Upper lobe of left lung (tissue), 4 donors: ENCODE measurements at regions not wholly inside any gene's neighbourhood (a gene's known extent, or its start where the extent isn't known, plus 50 kb on each side); places are given as distances from the start of the nearest gene placed in this dataset.

ENCODE experiments used
- POLR2A ChIP-seq, 4 donors: fragments of 450-650 bp; IDR thresholded peaks; one replicate each; pipeline ENCODE4 v1.5.1; 2016 to 2017; ENCODE audit warnings: antibody characterized with exemption in 4 of 4, mild to moderate bottlenecking in 2 of 4
- POLR2AphosphoS5 ChIP-seq, 2 donors: sonication (generic); formaldehyde crosslinking; IDR thresholded peaks; one replicate each; pipeline ENCODE4 v1.5.1; 2017; ENCODE audit warnings: antibody characterized with exemption in 2 of 2
- TF ChIP-seq, protein P1 (sequence below), 6 experiments: fragments of 450-650 bp in 4 of 6; fragments of 200-600 bp in 2 of 6; sonication (generic) in 2 of 6; IDR thresholded peaks; one replicate each; pipeline ENCODE4 v1.5.1; 2016 to 2019; ENCODE audit warnings: antibody characterized with exemption in 6 of 6

DNA sequence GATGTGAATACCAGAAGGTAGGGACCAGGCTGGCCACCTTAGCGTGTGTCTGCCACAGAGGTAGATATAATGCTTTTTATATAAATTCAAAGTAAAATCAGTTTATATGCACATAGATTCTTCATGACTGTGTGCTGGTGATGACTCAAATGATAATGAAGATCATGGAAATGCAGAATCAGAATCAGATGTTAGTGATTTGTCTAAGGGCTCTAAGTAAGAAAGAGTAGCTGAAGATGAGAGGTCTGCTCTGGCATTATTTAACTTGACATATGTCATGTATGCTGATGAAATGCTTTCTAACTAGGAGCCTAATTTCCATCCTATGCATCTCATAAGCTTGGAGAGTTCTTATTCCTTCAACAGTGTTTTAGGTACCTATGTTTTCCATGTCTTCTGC is 50.3 kb upstream of the DPH6 start:
- TF ChIP-seq, protein P1, sequence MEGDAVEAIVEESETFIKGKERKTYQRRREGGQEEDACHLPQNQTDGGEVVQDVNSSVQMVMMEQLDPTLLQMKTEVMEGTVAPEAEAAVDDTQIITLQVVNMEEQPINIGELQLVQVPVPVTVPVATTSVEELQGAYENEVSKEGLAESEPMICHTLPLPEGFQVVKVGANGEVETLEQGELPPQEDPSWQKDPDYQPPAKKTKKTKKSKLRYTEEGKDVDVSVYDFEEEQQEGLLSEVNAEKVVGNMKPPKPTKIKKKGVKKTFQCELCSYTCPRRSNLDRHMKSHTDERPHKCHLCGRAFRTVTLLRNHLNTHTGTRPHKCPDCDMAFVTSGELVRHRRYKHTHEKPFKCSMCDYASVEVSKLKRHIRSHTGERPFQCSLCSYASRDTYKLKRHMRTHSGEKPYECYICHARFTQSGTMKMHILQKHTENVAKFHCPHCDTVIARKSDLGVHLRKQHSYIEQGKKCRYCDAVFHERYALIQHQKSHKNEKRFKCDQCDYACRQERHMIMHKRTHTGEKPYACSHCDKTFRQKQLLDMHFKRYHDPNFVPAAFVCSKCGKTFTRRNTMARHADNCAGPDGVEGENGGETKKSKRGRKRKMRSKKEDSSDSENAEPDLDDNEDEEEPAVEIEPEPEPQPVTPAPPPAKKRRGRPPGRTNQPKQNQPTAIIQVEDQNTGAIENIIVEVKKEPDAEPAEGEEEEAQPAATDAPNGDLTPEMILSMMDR (IDR thresholded peaks at IDR 0.05) = no peak
- no peak for TF ChIP-seq POLR2A (IDR thresholded peaks at IDR 0.05)
- TF ChIP-seq POLR2AphosphoS5 (IDR thresholded peaks at IDR 0.05) = no peak
